ENCODE measurements at regions not wholly inside any gene's neighbourhood (a gene's known extent, or its start where the extent isn't known, plus 50 kb on each side); places are given as distances from the start of the nearest gene placed in this dataset.

DNA sequence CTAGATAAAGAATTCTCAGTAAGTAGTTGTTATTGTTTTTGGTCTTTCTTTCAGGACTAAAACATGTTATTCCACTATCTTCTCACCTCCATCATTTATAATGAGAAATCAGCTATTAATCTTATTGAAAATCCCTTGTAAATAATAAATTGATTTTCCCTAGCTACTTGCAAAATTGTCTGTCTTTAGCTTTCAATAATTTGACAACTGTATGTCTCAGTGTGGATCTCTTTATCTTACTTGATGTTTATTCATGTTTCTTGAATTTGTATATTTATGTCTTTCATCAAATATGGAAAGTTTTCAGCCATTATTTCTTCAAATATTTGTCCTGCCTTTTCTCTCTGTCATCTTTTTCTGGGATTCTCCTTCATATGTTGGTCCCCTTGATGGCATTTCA lies 117.1 kb upstream of the ANTXRL start:
- no peaks in the 10 kb centered on the region for H3K36me3 Mint-ChIP-seq
- no peaks in the 10 kb centered on the region for H3K27me3 ChIP-seq (ENCODE audit: control insufficient read depth, insufficient read depth, low read length)

DNA sequence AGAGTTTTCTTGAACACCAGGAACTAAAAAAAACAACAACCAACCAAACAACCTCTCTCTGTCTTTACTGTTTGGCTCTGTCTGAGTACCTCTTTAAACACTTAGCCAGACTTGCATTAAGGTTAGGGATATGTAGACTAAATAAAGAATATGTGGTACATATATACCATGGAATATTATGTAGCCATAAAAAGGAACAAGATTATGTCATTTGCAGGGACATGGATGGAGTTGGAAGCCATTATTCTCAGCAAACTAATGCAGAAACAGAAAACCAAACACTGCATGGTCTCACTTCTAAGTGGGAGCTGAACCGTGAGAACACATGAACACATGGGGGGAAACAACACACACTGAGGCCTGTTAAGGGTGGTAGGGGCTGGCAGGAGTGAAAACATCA lies 116.0 kb upstream of the ANTXRL start:
- Histone ChIP-seq H3K27ac (ENCODE audit: low read length) (no peak overlapping the region), H3K9me3 (ENCODE audit: control insufficient read depth, insufficient read depth, low read length) (no peaks in the 10 kb centered on the region), H3K4me1 (ENCODE audit: control insufficient read depth, insufficient read depth, low read length) (no peaks in the 10 kb centered on the region), H3K27me3 (ENCODE audit: control insufficient read depth, insufficient read depth, low read length) (no peaks in the 10 kb centered on the region), H3K4me3 (ENCODE audit: low read length) (no peak overlapping the region), H3K36me3 (ENCODE audit: control insufficient read depth, insufficient read depth, low read length) (no peaks in the 10 kb centered on the region)
- peaks cover 0 to 2% of the 10 kb centered on the region in 2 donors for H3K9me3 Mint-ChIP-seq
- ATAC-seq (no peak), DNase-seq (no peak)
- no peak overlapping the region for H3K27ac Mint-ChIP-seq
- H3K27me3 Mint-ChIP-seq (ENCODE audit: low read depth in 2 of 2) = peaks cover 2 to 43% of the 10 kb centered on the region in 2 donors
- H3K36me3 Mint-ChIP-seq = no peaks in the 10 kb centered on the region
- 100% methylated on average over 1 of the region's 1 CpG for WGBS (ENCODE audit: insufficient coverage)
- intact Hi-C loops (cut with micrococcal nuclease) = no loop called here
- no peaks in the 10 kb centered on the region for H3K4me1 Mint-ChIP-seq
- H3K4me3 Mint-ChIP-seq = no peak overlapping the region
- TF ChIP-seq, protein P1, sequence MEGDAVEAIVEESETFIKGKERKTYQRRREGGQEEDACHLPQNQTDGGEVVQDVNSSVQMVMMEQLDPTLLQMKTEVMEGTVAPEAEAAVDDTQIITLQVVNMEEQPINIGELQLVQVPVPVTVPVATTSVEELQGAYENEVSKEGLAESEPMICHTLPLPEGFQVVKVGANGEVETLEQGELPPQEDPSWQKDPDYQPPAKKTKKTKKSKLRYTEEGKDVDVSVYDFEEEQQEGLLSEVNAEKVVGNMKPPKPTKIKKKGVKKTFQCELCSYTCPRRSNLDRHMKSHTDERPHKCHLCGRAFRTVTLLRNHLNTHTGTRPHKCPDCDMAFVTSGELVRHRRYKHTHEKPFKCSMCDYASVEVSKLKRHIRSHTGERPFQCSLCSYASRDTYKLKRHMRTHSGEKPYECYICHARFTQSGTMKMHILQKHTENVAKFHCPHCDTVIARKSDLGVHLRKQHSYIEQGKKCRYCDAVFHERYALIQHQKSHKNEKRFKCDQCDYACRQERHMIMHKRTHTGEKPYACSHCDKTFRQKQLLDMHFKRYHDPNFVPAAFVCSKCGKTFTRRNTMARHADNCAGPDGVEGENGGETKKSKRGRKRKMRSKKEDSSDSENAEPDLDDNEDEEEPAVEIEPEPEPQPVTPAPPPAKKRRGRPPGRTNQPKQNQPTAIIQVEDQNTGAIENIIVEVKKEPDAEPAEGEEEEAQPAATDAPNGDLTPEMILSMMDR (IDR thresholded peaks at IDR 0.05) = no peak

More for the DNA sequence above, 117.1 kb upstream of the ANTXRL start:
- no peak overlapping the region for H3K4me3 Mint-ChIP-seq
- Histone ChIP-seq H3K4me3 (ENCODE audit: low read length) (no peak overlapping the region), H3K36me3 (ENCODE audit: control insufficient read depth, insufficient read depth, low read length) (no peaks in the 10 kb centered on the region), H3K9me3 (ENCODE audit: control insufficient read depth, insufficient read depth, low read length) (no peaks in the 10 kb centered on the region), H3K4me1 (ENCODE audit: control insufficient read depth, insufficient read depth, low read length) (no peaks in the 10 kb centered on the region), H3K27ac (ENCODE audit: low read length) (no peak overlapping the region)
- DNase-seq (no peak), ATAC-seq (no peak)
- H3K4me1 Mint-ChIP-seq = no peaks in the 10 kb centered on the region
- TF ChIP-seq, protein P1 (IDR thresholded peaks at IDR 0.05) = no peak
- peaks cover 2 to 36% of the 10 kb centered on the region in 2 donors for H3K27me3 Mint-ChIP-seq (ENCODE audit: low read depth in 2 of 2)
- intact Hi-C loops (cut with micrococcal nuclease) = no loop called here
- H3K27ac Mint-ChIP-seq = no peak overlapping the region
- H3K9me3 Mint-ChIP-seq = peaks cover 0 to 2% of the 10 kb centered on the region in 2 donors

DNA sequence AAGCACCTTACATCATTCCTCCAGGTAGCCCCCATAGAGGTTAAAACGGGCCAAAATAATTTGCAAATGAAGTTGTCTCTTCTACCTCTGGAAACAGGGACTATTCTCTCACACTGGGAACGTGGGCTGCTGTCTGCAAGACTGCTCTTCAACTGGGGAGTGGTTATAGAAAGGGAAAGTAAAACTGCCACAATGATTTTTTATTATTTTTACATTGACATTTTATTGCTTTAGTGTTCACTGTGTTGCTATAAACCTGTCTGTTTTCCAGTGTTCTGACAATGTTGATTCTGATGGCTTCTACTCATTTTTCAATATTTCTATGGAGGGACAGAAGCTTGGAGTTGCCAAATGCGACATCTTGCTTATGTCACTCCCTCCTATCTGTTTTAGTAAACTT lies 115.1 kb upstream of the ANTXRL start:
- Histone ChIP-seq H3K4me3 (ENCODE audit: low read length) (no peak overlapping the region), H3K4me1 (ENCODE audit: control insufficient read depth, insufficient read depth, low read length) (no peaks in the 10 kb centered on the region), H3K36me3 (ENCODE audit: control insufficient read depth, insufficient read depth, low read length) (no peaks in the 10 kb centered on the region), H3K27me3 (ENCODE audit: control insufficient read depth, insufficient read depth, low read length) (no peaks in the 10 kb centered on the region), H3K27ac (ENCODE audit: low read length) (no peak overlapping the region), H3K9me3 (ENCODE audit: control insufficient read depth, insufficient read depth, low read length) (no peaks in the 10 kb centered on the region)
- DNase-seq (no peak), ATAC-seq (no peak)
- Mint-ChIP-seq H3K4me1 (no peaks in the 10 kb centered on the region), H3K27me3 (ENCODE audit: low read depth in 2 of 2) (peaks cover 2 to 51% of the 10 kb centered on the region in 2 donors), H3K9me3 (peaks cover 0 to 2% of the 10 kb centered on the region in 2 donors), H3K4me3 (no peak overlapping the region), H3K27ac (no peak overlapping the region), H3K36me3 (no peaks in the 10 kb centered on the region)
- 80% methylated on average over 1 of the region's 3 CpGs for WGBS (ENCODE audit: insufficient coverage)
- intact Hi-C loops (cut with micrococcal nuclease) = no loop called here
- TF ChIP-seq, protein P1 (IDR thresholded peaks at IDR 0.05) = no peak

DNA sequence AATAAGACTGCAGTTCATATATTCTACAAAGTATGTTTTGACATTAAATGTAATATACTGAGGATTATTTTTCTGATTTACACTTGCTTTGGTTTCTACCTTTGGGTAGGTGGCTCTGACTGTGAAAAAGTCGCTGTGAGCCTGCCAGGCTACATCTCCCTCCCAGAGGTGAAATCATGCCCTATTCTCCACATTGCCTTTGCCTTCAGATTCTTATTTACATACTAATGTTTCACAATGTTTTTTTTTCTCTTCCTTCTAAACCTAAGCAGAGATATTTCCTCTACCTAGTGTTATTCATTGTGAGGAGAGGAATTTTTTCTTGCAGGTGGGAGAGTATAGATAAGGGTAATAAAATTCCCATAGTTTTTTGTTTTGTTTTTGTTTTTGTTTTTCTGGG lies 111.5 kb upstream of the ANTXRL start:
- Mint-ChIP-seq H3K4me1 (no peaks in the 10 kb centered on the region), H3K27ac (no peak overlapping the region), H3K27me3 (ENCODE audit: low read depth in 2 of 2) (peaks cover 0 to 39% of the 10 kb centered on the region in 2 donors), H3K36me3 (no peaks in the 10 kb centered on the region), H3K9me3 (no peaks in the 10 kb centered on the region), H3K4me3 (no peak overlapping the region)
- no peak for ATAC-seq
- DNase-seq = no peak
- Histone ChIP-seq H3K27ac (ENCODE audit: low read length) (no peak overlapping the region), H3K4me3 (ENCODE audit: low read length) (no peak overlapping the region), H3K4me1 (ENCODE audit: control insufficient read depth, insufficient read depth, low read length) (no peaks in the 10 kb centered on the region), H3K36me3 (ENCODE audit: control insufficient read depth, insufficient read depth, low read length) (no peaks in the 10 kb centered on the region), H3K27me3 (ENCODE audit: control insufficient read depth, insufficient read depth, low read length) (no peaks in the 10 kb centered on the region), H3K9me3 (ENCODE audit: control insufficient read depth, insufficient read depth, low read length) (no peaks in the 10 kb centered on the region)
- intact Hi-C loops (cut with micrococcal nuclease) = no loop called here
- TF ChIP-seq, protein P1 (IDR thresholded peaks at IDR 0.05) = no peak
- WGBS (ENCODE audit: insufficient coverage) = 70% methylated on average over 1 of the region's 1 CpG

Measured in natural killer cell (primary cell).